Vagina (tissue), 2 donors: ENCODE measurements at regions not wholly inside any gene's neighbourhood (a gene's known extent, or its start where the extent isn't known, plus 50 kb on each side); places are given as distances from the start of the nearest gene placed in this dataset.

Experiments
- POLR2A ChIP-seq, 2 donors: fragments of 450-650 bp; IDR thresholded peaks; one replicate each; pipeline ENCODE4 v1.6.1; 2017; ENCODE audit warnings: antibody characterized with exemption in 2 of 2, mild to moderate bottlenecking in 2 of 2, moderate library complexity in 2 of 2
- POLR2AphosphoS5 ChIP-seq, 2 donors: sonication (generic); formaldehyde crosslinking; IDR thresholded peaks; one replicate each; pipeline ENCODE4 v1.9.0; 2017; ENCODE audit warnings: antibody characterized with exemption in 2 of 2, mild to moderate bottlenecking in 2 of 2, low read depth in 1 of 2; ENCODE audit not compliant: insufficient read depth in 1 of 2
- TF ChIP-seq, protein P1 (sequence below), 3 experiments: fragments of 450-650 bp in 2 of 3; fragments of 200-600 bp in 1 of 3; sonication (generic) in 1 of 3; IDR thresholded peaks; one replicate each; pipeline ENCODE4 v1.5.1; 2017 to 2019; ENCODE audit warnings: antibody characterized with exemption in 3 of 3, mild to moderate bottlenecking in 2 of 3, moderate library complexity in 2 of 3

DNA sequence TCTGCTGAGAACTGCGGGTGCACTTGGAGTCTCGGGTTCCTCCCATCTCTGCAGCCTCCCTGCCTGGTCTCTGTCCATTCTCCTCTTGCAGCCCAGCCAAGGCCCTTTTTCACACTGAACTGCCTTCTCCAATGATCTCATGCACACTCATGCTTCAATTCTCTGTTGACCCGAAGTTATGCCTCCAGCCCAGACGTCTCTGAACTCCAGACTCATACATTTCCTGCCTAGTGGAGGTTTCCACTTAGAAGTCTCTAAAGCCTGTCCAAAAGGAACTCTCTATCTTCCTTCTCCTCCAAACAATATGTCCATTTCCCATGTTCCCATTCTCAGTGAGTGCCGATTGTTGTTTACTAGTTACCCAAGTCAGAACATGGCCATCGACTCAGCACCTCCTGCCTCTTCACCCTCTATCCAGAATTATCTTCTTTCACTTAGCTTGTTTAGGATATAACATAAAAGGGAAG is 155.2 kb downstream of the IRS1 start:
- TF ChIP-seq, protein P1, sequence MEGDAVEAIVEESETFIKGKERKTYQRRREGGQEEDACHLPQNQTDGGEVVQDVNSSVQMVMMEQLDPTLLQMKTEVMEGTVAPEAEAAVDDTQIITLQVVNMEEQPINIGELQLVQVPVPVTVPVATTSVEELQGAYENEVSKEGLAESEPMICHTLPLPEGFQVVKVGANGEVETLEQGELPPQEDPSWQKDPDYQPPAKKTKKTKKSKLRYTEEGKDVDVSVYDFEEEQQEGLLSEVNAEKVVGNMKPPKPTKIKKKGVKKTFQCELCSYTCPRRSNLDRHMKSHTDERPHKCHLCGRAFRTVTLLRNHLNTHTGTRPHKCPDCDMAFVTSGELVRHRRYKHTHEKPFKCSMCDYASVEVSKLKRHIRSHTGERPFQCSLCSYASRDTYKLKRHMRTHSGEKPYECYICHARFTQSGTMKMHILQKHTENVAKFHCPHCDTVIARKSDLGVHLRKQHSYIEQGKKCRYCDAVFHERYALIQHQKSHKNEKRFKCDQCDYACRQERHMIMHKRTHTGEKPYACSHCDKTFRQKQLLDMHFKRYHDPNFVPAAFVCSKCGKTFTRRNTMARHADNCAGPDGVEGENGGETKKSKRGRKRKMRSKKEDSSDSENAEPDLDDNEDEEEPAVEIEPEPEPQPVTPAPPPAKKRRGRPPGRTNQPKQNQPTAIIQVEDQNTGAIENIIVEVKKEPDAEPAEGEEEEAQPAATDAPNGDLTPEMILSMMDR (IDR thresholded peaks at IDR 0.05): no peak
- no peak for TF ChIP-seq POLR2A (IDR thresholded peaks at IDR 0.05)
- TF ChIP-seq POLR2AphosphoS5 (IDR thresholded peaks at IDR 0.05; ENCODE audit: insufficient read depth in 1 of 2, low read depth in 1 of 2): no peak
